ENCODE measurements at regions not wholly inside any gene's neighbourhood (a gene's known extent, or its start where the extent isn't known, plus 50 kb on each side); places are given as distances from the start of the nearest gene placed in this dataset.

GRCh38 chr3:193871220-193871485, 264.8 kb upstream of the HES1 start:
- no peak for TF ChIP-seq POLR2A (IDR thresholded peaks at IDR 0.05)
- TF ChIP-seq CTCF (IDR thresholded peaks at IDR 0.05), result no peak
